ENCODE measurements at regions not wholly inside any gene's neighbourhood (a gene's known extent, or its start where the extent isn't known, plus 50 kb on each side); places are given as distances from the start of the nearest gene placed in this dataset.

- Histone ChIP-seq H3K4me3 (ENCODE audit: low read depth in 1 of 2, low read length in 2 of 2) (no peak overlapping the region), H3K36me3 (ENCODE audit: control insufficient read depth in 2 of 2, insufficient read depth in 2 of 2, low read length in 1 of 2) (no peaks in the 10 kb centered on the region), H3K27ac (ENCODE audit: low read depth in 2 of 2, low read length in 1 of 2) (no peak overlapping the region), H3K9me3 (ENCODE audit: control insufficient read depth in 2 of 2, insufficient read depth in 1 of 2, low read depth in 1 of 2, low read length in 1 of 2) (no peaks in the 10 kb centered on the region), H3K4me1 (ENCODE audit: control insufficient read depth in 2 of 2, insufficient read depth in 2 of 2, low read length in 1 of 2) (peaks cover 0 to 3% of the 10 kb centered on the region in 2 donors), H3K27me3 (ENCODE audit: control insufficient read depth in 1 of 2, insufficient read depth in 2 of 2, low read length in 2 of 2) (no peaks in the 10 kb centered on the region)
- WGBS, 2 donors = 57 to 63% methylated on average over 18 of the region's 18 CpGs
Measured at GRCh38 chr12:12010277-12011039, 60.3 kb upstream of the BCL2L14 start.

GRCh38 chr12:12011880-12012260 lies 58.9 kb upstream of the BCL2L14 start:
- Histone ChIP-seq H3K9me3 (ENCODE audit: control insufficient read depth in 2 of 2, insufficient read depth in 1 of 2, low read depth in 1 of 2, low read length in 1 of 2) (no peaks in the 10 kb centered on the region), H3K4me1 (ENCODE audit: control insufficient read depth in 2 of 2, insufficient read depth in 2 of 2, low read length in 1 of 2) (peaks cover 0 to 3% of the 10 kb centered on the region in 2 donors), H3K36me3 (ENCODE audit: control insufficient read depth in 2 of 2, insufficient read depth in 2 of 2, low read length in 1 of 2) (no peaks in the 10 kb centered on the region), H3K4me3 (ENCODE audit: low read depth in 1 of 2, low read length in 2 of 2) (no peak overlapping the region), H3K27ac (ENCODE audit: low read depth in 2 of 2, low read length in 1 of 2) (no peak overlapping the region), H3K27me3 (ENCODE audit: control insufficient read depth in 1 of 2, insufficient read depth in 2 of 2, low read length in 2 of 2) (no peaks in the 10 kb centered on the region)
- WGBS, 2 donors = 95 to 96% methylated on average over 5 of the region's 5 CpGs

GRCh38 chr12:12015073-12015685 lies 55.6 kb upstream of the BCL2L14 start:
- 75 to 80% methylated on average over 11 of the region's 11 CpGs for WGBS, 2 donors
- H3K9me3 ChIP-seq (ENCODE audit: control insufficient read depth in 2 of 2, insufficient read depth in 1 of 2, low read depth in 1 of 2, low read length in 1 of 2) = no peaks in the 10 kb centered on the region
- H3K27ac ChIP-seq (ENCODE audit: low read depth in 2 of 2, low read length in 1 of 2) = no peak overlapping the region
- H3K27me3 ChIP-seq (ENCODE audit: control insufficient read depth in 1 of 2, insufficient read depth in 2 of 2, low read length in 2 of 2) = no peaks in the 10 kb centered on the region
- H3K4me1 ChIP-seq (ENCODE audit: control insufficient read depth in 2 of 2, insufficient read depth in 2 of 2, low read length in 1 of 2) = peaks cover 0 to 6% of the 10 kb centered on the region in 2 donors
- no peaks in the 10 kb centered on the region for H3K36me3 ChIP-seq (ENCODE audit: control insufficient read depth in 2 of 2, insufficient read depth in 2 of 2, low read length in 1 of 2)
- H3K4me3 ChIP-seq (ENCODE audit: low read depth in 1 of 2, low read length in 2 of 2) = no peak overlapping the region

GRCh38 chr12:12016284-12017100 lies 54.2 kb upstream of the BCL2L14 start:
- Histone ChIP-seq H3K27ac (ENCODE audit: low read depth in 2 of 2, low read length in 1 of 2) (no peak overlapping the region), H3K9me3 (ENCODE audit: control insufficient read depth in 2 of 2, insufficient read depth in 1 of 2, low read depth in 1 of 2, low read length in 1 of 2) (no peaks in the 10 kb centered on the region), H3K36me3 (ENCODE audit: control insufficient read depth in 2 of 2, insufficient read depth in 2 of 2, low read length in 1 of 2) (no peaks in the 10 kb centered on the region), H3K4me1 (ENCODE audit: control insufficient read depth in 2 of 2, insufficient read depth in 2 of 2, low read length in 1 of 2) (peaks cover 0 to 6% of the 10 kb centered on the region in 2 donors), H3K4me3 (ENCODE audit: low read depth in 1 of 2, low read length in 2 of 2) (no peak overlapping the region), H3K27me3 (ENCODE audit: control insufficient read depth in 1 of 2, insufficient read depth in 2 of 2, low read length in 2 of 2) (no peaks in the 10 kb centered on the region)
- WGBS, 2 donors = 68 to 78% methylated on average over 8 of the region's 8 CpGs

GRCh38 chr12:12017135-12017581 lies 53.6 kb upstream of the BCL2L14 start:
- WGBS, 2 donors = 76 to 79% methylated on average over 3 of the region's 3 CpGs
- peaks cover 0 to 6% of the 10 kb centered on the region in 2 donors for H3K4me1 ChIP-seq (ENCODE audit: control insufficient read depth in 2 of 2, insufficient read depth in 2 of 2, low read length in 1 of 2)
- H3K9me3 ChIP-seq (ENCODE audit: control insufficient read depth in 2 of 2, insufficient read depth in 1 of 2, low read depth in 1 of 2, low read length in 1 of 2) = no peaks in the 10 kb centered on the region
- H3K27ac ChIP-seq (ENCODE audit: low read depth in 2 of 2, low read length in 1 of 2) = no peak overlapping the region
- H3K36me3 ChIP-seq (ENCODE audit: control insufficient read depth in 2 of 2, insufficient read depth in 2 of 2, low read length in 1 of 2) = no peaks in the 10 kb centered on the region
- H3K27me3 ChIP-seq (ENCODE audit: control insufficient read depth in 1 of 2, insufficient read depth in 2 of 2, low read length in 2 of 2) = no peaks in the 10 kb centered on the region
- H3K4me3 ChIP-seq (ENCODE audit: low read depth in 1 of 2, low read length in 2 of 2) = no peak overlapping the region

GRCh38 chr12:12017798-12018197 lies 52.9 kb upstream of the BCL2L14 start:
- H3K4me3 ChIP-seq (ENCODE audit: low read depth in 1 of 2, low read length in 2 of 2) = no peak overlapping the region
- H3K36me3 ChIP-seq (ENCODE audit: control insufficient read depth in 2 of 2, insufficient read depth in 2 of 2, low read length in 1 of 2) = no peaks in the 10 kb centered on the region
- no peaks in the 10 kb centered on the region for H3K9me3 ChIP-seq (ENCODE audit: control insufficient read depth in 2 of 2, insufficient read depth in 1 of 2, low read depth in 1 of 2, low read length in 1 of 2)
- WGBS, 2 donors = 76 to 77% methylated on average over 4 of the region's 4 CpGs
- H3K27ac ChIP-seq (ENCODE audit: low read depth in 2 of 2, low read length in 1 of 2) = no peak overlapping the region
- peaks cover 0 to 6% of the 10 kb centered on the region in 2 donors for H3K4me1 ChIP-seq (ENCODE audit: control insufficient read depth in 2 of 2, insufficient read depth in 2 of 2, low read length in 1 of 2)
- H3K27me3 ChIP-seq (ENCODE audit: control insufficient read depth in 1 of 2, insufficient read depth in 2 of 2, low read length in 2 of 2) = no peaks in the 10 kb centered on the region

GRCh38 chr12:12018454-12018853 lies 52.3 kb upstream of the BCL2L14 start:
- Histone ChIP-seq H3K4me3 (ENCODE audit: low read depth in 1 of 2, low read length in 2 of 2) (no peak overlapping the region), H3K27ac (ENCODE audit: low read depth in 2 of 2, low read length in 1 of 2) (no peak overlapping the region), H3K36me3 (ENCODE audit: control insufficient read depth in 2 of 2, insufficient read depth in 2 of 2, low read length in 1 of 2) (no peaks in the 10 kb centered on the region), H3K9me3 (ENCODE audit: control insufficient read depth in 2 of 2, insufficient read depth in 1 of 2, low read depth in 1 of 2, low read length in 1 of 2) (no peaks in the 10 kb centered on the region), H3K27me3 (ENCODE audit: control insufficient read depth in 1 of 2, insufficient read depth in 2 of 2, low read length in 2 of 2) (no peaks in the 10 kb centered on the region), H3K4me1 (ENCODE audit: control insufficient read depth in 2 of 2, insufficient read depth in 2 of 2, low read length in 1 of 2) (peaks cover 0 to 6% of the 10 kb centered on the region in 2 donors)
- WGBS, 2 donors = 50 to 61% methylated on average over 8 of the region's 8 CpGs

- Histone ChIP-seq H3K27me3 (ENCODE audit: control insufficient read depth in 1 of 2, insufficient read depth in 2 of 2, low read length in 2 of 2) (no peaks in the 10 kb centered on the region), H3K9me3 (ENCODE audit: control insufficient read depth in 2 of 2, insufficient read depth in 1 of 2, low read depth in 1 of 2, low read length in 1 of 2) (no peaks in the 10 kb centered on the region), H3K4me1 (ENCODE audit: control insufficient read depth in 2 of 2, insufficient read depth in 2 of 2, low read length in 1 of 2) (peaks cover 0 to 8% of the 10 kb centered on the region in 2 donors), H3K27ac (ENCODE audit: low read depth in 2 of 2, low read length in 1 of 2) (no peak overlapping the region), H3K36me3 (ENCODE audit: control insufficient read depth in 2 of 2, insufficient read depth in 2 of 2, low read length in 1 of 2) (no peaks in the 10 kb centered on the region), H3K4me3 (ENCODE audit: low read depth in 1 of 2, low read length in 2 of 2) (no peak overlapping the region)
- 66 to 74% methylated on average over 9 of the region's 9 CpGs for WGBS, 2 donors
Measured at GRCh38 chr12:12019881-12020280, 50.9 kb upstream of the BCL2L14 start.

GRCh38 chr12:12020762-12021161 lies 50.0 kb upstream of the BCL2L14 start:
- WGBS, 2 donors = 74 to 81% methylated on average over 4 of the region's 4 CpGs
- no peaks in the 10 kb centered on the region for H3K9me3 ChIP-seq (ENCODE audit: control insufficient read depth in 2 of 2, insufficient read depth in 1 of 2, low read depth in 1 of 2, low read length in 1 of 2)

More at GRCh38 chr12:12020762-12021161, 50.0 kb upstream of the BCL2L14 start:
- no peak overlapping the region for H3K4me3 ChIP-seq (ENCODE audit: low read depth in 1 of 2, low read length in 2 of 2)
- no peaks in the 10 kb centered on the region for H3K27me3 ChIP-seq (ENCODE audit: control insufficient read depth in 1 of 2, insufficient read depth in 2 of 2, low read length in 2 of 2)
- no peak overlapping the region for H3K27ac ChIP-seq (ENCODE audit: low read depth in 2 of 2, low read length in 1 of 2)
- H3K36me3 ChIP-seq (ENCODE audit: control insufficient read depth in 2 of 2, insufficient read depth in 2 of 2, low read length in 1 of 2) = no peaks in the 10 kb centered on the region
- peaks cover 0 to 8% of the 10 kb centered on the region in 2 donors for H3K4me1 ChIP-seq (ENCODE audit: control insufficient read depth in 2 of 2, insufficient read depth in 2 of 2, low read length in 1 of 2)
